RWPE2 (cell line): ENCODE measurements at regions not wholly inside any gene's neighbourhood (a gene's known extent, or its start where the extent isn't known, plus 50 kb on each side); places are given as distances from the start of the nearest gene placed in this dataset.

Experiments
- ATAC-seq: fragments of 200-7000 bp; cut with Tn5 transposase; 3 replicates; pipeline ENCODE4 v1.9.1; 2021; ENCODE audit warnings: low read depth
- DNase-seq: peaks from one replicate; pipeline ENCODE4 v3.0.0-alpha.2; 2020; ENCODE audit warnings: low spot score
- H3K27ac ChIP-seq: fragments of 450-650 bp; 2 replicates; pipeline ENCODE4 v1.5.1; 2017; ENCODE audit warnings: mild to moderate bottlenecking; ENCODE audit not compliant: poor library complexity, severe bottlenecking
- H3K27me3 ChIP-seq: fragments of 250-450 bp; sonication (Bioruptor Pico); 2 replicates; pipeline ENCODE4 v1.5.1; 2021; ENCODE audit warnings: mild to moderate bottlenecking, moderate library complexity; ENCODE audit not compliant: insufficient read depth, poor library complexity, severe bottlenecking
- H3K36me3 ChIP-seq: fragments of 250-450 bp; sonication (Bioruptor Pico); 2 replicates; pipeline ENCODE4 v1.5.1; 2020; ENCODE audit warnings: low read depth, mild to moderate bottlenecking, moderate library complexity
- H3K4me1 ChIP-seq: fragments of 250-450 bp; sonication (Bioruptor Pico); 2 replicates; pipeline ENCODE4 v1.5.1; 2021; ENCODE audit warnings: mild to moderate bottlenecking, moderate library complexity; ENCODE audit not compliant: insufficient read depth, poor library complexity, severe bottlenecking
- H3K4me3 ChIP-seq: fragments of 250-450 bp; sonication (Bioruptor Pico); 2 replicates; pipeline ENCODE4 v1.5.1; 2021; ENCODE audit warnings: mild to moderate bottlenecking, moderate library complexity; ENCODE audit not compliant: severe bottlenecking
- H3K9me3 ChIP-seq: fragments of 250-450 bp; sonication (Bioruptor Pico); 2 replicates; pipeline ENCODE4 v1.5.1; 2021; ENCODE audit warnings: mild to moderate bottlenecking, moderate library complexity; ENCODE audit not compliant: severe bottlenecking
- CTCF ChIP-seq: fragments of 450-650 bp; IDR thresholded peaks from one replicate; pipeline ENCODE4 v1.5.1; 2017; ENCODE audit warnings: mild to moderate bottlenecking, moderate library complexity; ENCODE audit not compliant: poor library complexity, severe bottlenecking

- Histone ChIP-seq H3K27me3 (no peaks in the 10 kb centered on the region), H3K36me3 (no peaks in the 10 kb centered on the region), H3K27ac (no peak overlapping the region), H3K9me3 (no peaks in the 10 kb centered on the region), H3K4me3 (no peak overlapping the region), H3K4me1 (no peaks in the 10 kb centered on the region)
- no peak for DNase-seq
- no peak for ATAC-seq
- no peak for TF ChIP-seq CTCF
Measured at GRCh38 chr6:145529582-145529981, 205.7 kb downstream of the EPM2A start.

GRCh38 chr6:145530454-145530853 lies 204.9 kb downstream of the EPM2A start:
- DNase-seq (no peak), ATAC-seq (no peak)
- H3K27ac ChIP-seq = no peak overlapping the region
- no peak for TF ChIP-seq CTCF
- H3K4me3 ChIP-seq = no peak overlapping the region
- H3K27me3 ChIP-seq = no peaks in the 10 kb centered on the region
- H3K9me3 ChIP-seq = no peaks in the 10 kb centered on the region
- H3K36me3 ChIP-seq = no peaks in the 10 kb centered on the region
- no peaks in the 10 kb centered on the region for H3K4me1 ChIP-seq

GRCh38 chr6:145531032-145531431 lies 204.3 kb downstream of the EPM2A start:
- no peaks in the 10 kb centered on the region for H3K9me3 ChIP-seq
- no peak overlapping the region for H3K27ac ChIP-seq
- DNase-seq (no peak), ATAC-seq (no peak)
- no peaks in the 10 kb centered on the region for H3K4me1 ChIP-seq
- H3K36me3 ChIP-seq = no peaks in the 10 kb centered on the region
- TF ChIP-seq CTCF = no peak
- H3K4me3 ChIP-seq = no peak overlapping the region
- H3K27me3 ChIP-seq = no peaks in the 10 kb centered on the region

GRCh38 chr6:145531822-145532221 lies 203.5 kb downstream of the EPM2A start:
- H3K4me3 ChIP-seq = no peak overlapping the region
- ATAC-seq (no peak), DNase-seq (no peak)
- H3K4me1 ChIP-seq = no peaks in the 10 kb centered on the region
- no peak overlapping the region for H3K27ac ChIP-seq
- H3K27me3 ChIP-seq = no peaks in the 10 kb centered on the region
- no peak for TF ChIP-seq CTCF
- H3K9me3 ChIP-seq = no peaks in the 10 kb centered on the region
- H3K36me3 ChIP-seq = no peaks in the 10 kb centered on the region

- Histone ChIP-seq H3K36me3 (no peaks in the 10 kb centered on the region), H3K4me1 (no peaks in the 10 kb centered on the region), H3K4me3 (no peak overlapping the region), H3K27me3 (no peaks in the 10 kb centered on the region), H3K9me3 (no peaks in the 10 kb centered on the region), H3K27ac (no peak overlapping the region)
- no peak for TF ChIP-seq CTCF
- DNase-seq (no peak), ATAC-seq (no peak)
Measured at GRCh38 chr6:145532361-145532760, 203.0 kb downstream of the EPM2A start.
